ENCODE measurements at regions not wholly inside any gene's neighbourhood (a gene's known extent, or its start where the extent isn't known, plus 50 kb on each side); places are given as distances from the start of the nearest gene placed in this dataset.

- Histone ChIP-seq H3K9me3 (ENCODE audit: control insufficient read depth in 2 of 2, low read length in 2 of 2) (no peaks in the 10 kb centered on the region), H3K9ac (ENCODE audit: low read length in 2 of 2) (no peak overlapping the region), H3K4me1 (ENCODE audit: control insufficient read depth, insufficient read depth, low read length) (no peaks in the 10 kb centered on the region), H3K27me3 (ENCODE audit: control insufficient read depth in 1 of 2, insufficient read depth in 2 of 2, low read length in 2 of 2) (no peaks in the 10 kb centered on the region), H3K4me3 (ENCODE audit: low read length in 2 of 2) (no peak overlapping the region), H3K36me3 (ENCODE audit: control insufficient read depth in 2 of 2, insufficient read depth in 2 of 2, low read length in 2 of 2) (no peaks in the 10 kb centered on the region), H3K27ac (ENCODE audit: low read length) (no peak overlapping the region)
Measured at GRCh38 chr2:198375083-198375410, 570.7 kb downstream of the PLCL1 start.

- no peak overlapping the region for H3K27ac ChIP-seq (ENCODE audit: low read length)
Measured at GRCh38 chr2:198374375-198375082, 570.1 kb downstream of the PLCL1 start.

GRCh38 chr2:198371921-198372543 is 567.6 kb downstream of the PLCL1 start:
- H3K4me1 ChIP-seq (ENCODE audit: control insufficient read depth, insufficient read depth, low read length) = no peaks in the 10 kb centered on the region
- H3K27me3 ChIP-seq (ENCODE audit: control insufficient read depth in 1 of 2, insufficient read depth in 2 of 2, low read length in 2 of 2) = no peaks in the 10 kb centered on the region
- H3K27ac ChIP-seq (ENCODE audit: low read length) = no peak overlapping the region
- H3K4me3 ChIP-seq (ENCODE audit: low read length in 2 of 2) = no peak overlapping the region
- H3K9me3 ChIP-seq (ENCODE audit: control insufficient read depth in 2 of 2, low read length in 2 of 2) = no peaks in the 10 kb centered on the region
- no peaks in the 10 kb centered on the region for H3K36me3 ChIP-seq (ENCODE audit: control insufficient read depth in 2 of 2, insufficient read depth in 2 of 2, low read length in 2 of 2)
- no peak overlapping the region for H3K9ac ChIP-seq (ENCODE audit: low read length in 2 of 2)

More at GRCh38 chr2:198374375-198375082, 570.1 kb downstream of the PLCL1 start:
- no peaks in the 10 kb centered on the region for H3K27me3 ChIP-seq (ENCODE audit: control insufficient read depth in 1 of 2, insufficient read depth in 2 of 2, low read length in 2 of 2)
- H3K4me3 ChIP-seq (ENCODE audit: low read length in 2 of 2) = no peak overlapping the region
- H3K4me1 ChIP-seq (ENCODE audit: control insufficient read depth, insufficient read depth, low read length) = no peaks in the 10 kb centered on the region
- H3K9ac ChIP-seq (ENCODE audit: low read length in 2 of 2) = no peak overlapping the region
- no peaks in the 10 kb centered on the region for H3K9me3 ChIP-seq (ENCODE audit: control insufficient read depth in 2 of 2, low read length in 2 of 2)
- H3K36me3 ChIP-seq (ENCODE audit: control insufficient read depth in 2 of 2, insufficient read depth in 2 of 2, low read length in 2 of 2) = no peaks in the 10 kb centered on the region

- H3K4me1 ChIP-seq (ENCODE audit: control insufficient read depth, insufficient read depth, low read length) = no peaks in the 10 kb centered on the region
- H3K4me3 ChIP-seq (ENCODE audit: low read length in 2 of 2) = no peak overlapping the region
- H3K27me3 ChIP-seq (ENCODE audit: control insufficient read depth in 1 of 2, insufficient read depth in 2 of 2, low read length in 2 of 2) = no peaks in the 10 kb centered on the region
- H3K36me3 ChIP-seq (ENCODE audit: control insufficient read depth in 2 of 2, insufficient read depth in 2 of 2, low read length in 2 of 2) = no peaks in the 10 kb centered on the region
- H3K9me3 ChIP-seq (ENCODE audit: control insufficient read depth in 2 of 2, low read length in 2 of 2) = no peaks in the 10 kb centered on the region
- no peak overlapping the region for H3K9ac ChIP-seq (ENCODE audit: low read length in 2 of 2)
- no peak overlapping the region for H3K27ac ChIP-seq (ENCODE audit: low read length)
Measured at GRCh38 chr2:198371329-198371728, 566.9 kb downstream of the PLCL1 start.

GRCh38 chr2:198368089-198368488 is 563.7 kb downstream of the PLCL1 start:
- H3K9me3 ChIP-seq (ENCODE audit: control insufficient read depth in 2 of 2, low read length in 2 of 2) = no peaks in the 10 kb centered on the region
- H3K9ac ChIP-seq (ENCODE audit: low read length in 2 of 2) = no peak overlapping the region
- no peak overlapping the region for H3K4me3 ChIP-seq (ENCODE audit: low read length in 2 of 2)
- no peaks in the 10 kb centered on the region for H3K27me3 ChIP-seq (ENCODE audit: control insufficient read depth in 1 of 2, insufficient read depth in 2 of 2, low read length in 2 of 2)
- H3K27ac ChIP-seq (ENCODE audit: low read length) = no peak overlapping the region
- no peaks in the 10 kb centered on the region for H3K4me1 ChIP-seq (ENCODE audit: control insufficient read depth, insufficient read depth, low read length)
- H3K36me3 ChIP-seq (ENCODE audit: control insufficient read depth in 2 of 2, insufficient read depth in 2 of 2, low read length in 2 of 2) = no peaks in the 10 kb centered on the region

- Histone ChIP-seq H3K36me3 (ENCODE audit: control insufficient read depth in 2 of 2, insufficient read depth in 2 of 2, low read length in 2 of 2) (no peaks in the 10 kb centered on the region), H3K9me3 (ENCODE audit: control insufficient read depth in 2 of 2, low read length in 2 of 2) (no peaks in the 10 kb centered on the region), H3K27me3 (ENCODE audit: control insufficient read depth in 1 of 2, insufficient read depth in 2 of 2, low read length in 2 of 2) (no peaks in the 10 kb centered on the region), H3K4me1 (ENCODE audit: control insufficient read depth, insufficient read depth, low read length) (no peaks in the 10 kb centered on the region), H3K27ac (ENCODE audit: low read length) (no peak overlapping the region), H3K4me3 (ENCODE audit: low read length in 2 of 2) (no peak overlapping the region), H3K9ac (ENCODE audit: low read length in 2 of 2) (no peak overlapping the region)
Measured at GRCh38 chr2:198362740-198363139, 558.3 kb downstream of the PLCL1 start.

- Histone ChIP-seq H3K9ac (ENCODE audit: low read length in 2 of 2) (no peak overlapping the region), H3K9me3 (ENCODE audit: control insufficient read depth in 2 of 2, low read length in 2 of 2) (no peaks in the 10 kb centered on the region), H3K27ac (ENCODE audit: low read length) (no peak overlapping the region), H3K4me1 (ENCODE audit: control insufficient read depth, insufficient read depth, low read length) (no peaks in the 10 kb centered on the region), H3K27me3 (ENCODE audit: control insufficient read depth in 1 of 2, insufficient read depth in 2 of 2, low read length in 2 of 2) (no peaks in the 10 kb centered on the region), H3K36me3 (ENCODE audit: control insufficient read depth in 2 of 2, insufficient read depth in 2 of 2, low read length in 2 of 2) (no peaks in the 10 kb centered on the region), H3K4me3 (ENCODE audit: low read length in 2 of 2) (no peak overlapping the region)
Measured at GRCh38 chr2:198359308-198359707, 554.9 kb downstream of the PLCL1 start.

GRCh38 chr2:198356157-198356556 is 551.8 kb downstream of the PLCL1 start:
- Histone ChIP-seq H3K27ac (ENCODE audit: low read length) (no peak overlapping the region), H3K27me3 (ENCODE audit: control insufficient read depth in 1 of 2, insufficient read depth in 2 of 2, low read length in 2 of 2) (no peaks in the 10 kb centered on the region), H3K36me3 (ENCODE audit: control insufficient read depth in 2 of 2, insufficient read depth in 2 of 2, low read length in 2 of 2) (no peaks in the 10 kb centered on the region), H3K9ac (ENCODE audit: low read length in 2 of 2) (no peak overlapping the region), H3K9me3 (ENCODE audit: control insufficient read depth in 2 of 2, low read length in 2 of 2) (no peaks in the 10 kb centered on the region), H3K4me1 (ENCODE audit: control insufficient read depth, insufficient read depth, low read length) (no peaks in the 10 kb centered on the region), H3K4me3 (ENCODE audit: low read length in 2 of 2) (no peak overlapping the region)

GRCh38 chr2:198351647-198352046 is 547.3 kb downstream of the PLCL1 start:
- H3K36me3 ChIP-seq (ENCODE audit: control insufficient read depth in 2 of 2, insufficient read depth in 2 of 2, low read length in 2 of 2) = no peaks in the 10 kb centered on the region
- no peak overlapping the region for H3K4me3 ChIP-seq (ENCODE audit: low read length in 2 of 2)
- no peaks in the 10 kb centered on the region for H3K4me1 ChIP-seq (ENCODE audit: control insufficient read depth, insufficient read depth, low read length)
- H3K27ac ChIP-seq (ENCODE audit: low read length) = no peak overlapping the region
- H3K27me3 ChIP-seq (ENCODE audit: control insufficient read depth in 1 of 2, insufficient read depth in 2 of 2, low read length in 2 of 2) = no peaks in the 10 kb centered on the region
- no peak overlapping the region for H3K9ac ChIP-seq (ENCODE audit: low read length in 2 of 2)
- H3K9me3 ChIP-seq (ENCODE audit: control insufficient read depth in 2 of 2, low read length in 2 of 2) = no peaks in the 10 kb centered on the region

GRCh38 chr2:198347946-198348345 is 543.6 kb downstream of the PLCL1 start:
- Histone ChIP-seq H3K4me3 (ENCODE audit: low read length in 2 of 2) (no peak overlapping the region), H3K36me3 (ENCODE audit: control insufficient read depth in 2 of 2, insufficient read depth in 2 of 2, low read length in 2 of 2) (no peaks in the 10 kb centered on the region), H3K9me3 (ENCODE audit: control insufficient read depth in 2 of 2, low read length in 2 of 2) (no peaks in the 10 kb centered on the region)

GRCh38 chr2:198347349-198347748 is 543.0 kb downstream of the PLCL1 start:
- no peaks in the 10 kb centered on the region for H3K27me3 ChIP-seq (ENCODE audit: control insufficient read depth in 1 of 2, insufficient read depth in 2 of 2, low read length in 2 of 2)

More at GRCh38 chr2:198347946-198348345, 543.6 kb downstream of the PLCL1 start:
- Histone ChIP-seq H3K27me3 (ENCODE audit: control insufficient read depth in 1 of 2, insufficient read depth in 2 of 2, low read length in 2 of 2) (no peaks in the 10 kb centered on the region), H3K27ac (ENCODE audit: low read length) (no peak overlapping the region), H3K9ac (ENCODE audit: low read length in 2 of 2) (no peak overlapping the region), H3K4me1 (ENCODE audit: control insufficient read depth, insufficient read depth, low read length) (no peaks in the 10 kb centered on the region)

More at GRCh38 chr2:198347349-198347748, 543.0 kb downstream of the PLCL1 start:
- no peaks in the 10 kb centered on the region for H3K4me1 ChIP-seq (ENCODE audit: control insufficient read depth, insufficient read depth, low read length)
- H3K27ac ChIP-seq (ENCODE audit: low read length) = no peak overlapping the region
- no peak overlapping the region for H3K4me3 ChIP-seq (ENCODE audit: low read length in 2 of 2)
- no peak overlapping the region for H3K9ac ChIP-seq (ENCODE audit: low read length in 2 of 2)
- H3K9me3 ChIP-seq (ENCODE audit: control insufficient read depth in 2 of 2, low read length in 2 of 2) = no peaks in the 10 kb centered on the region
- no peaks in the 10 kb centered on the region for H3K36me3 ChIP-seq (ENCODE audit: control insufficient read depth in 2 of 2, insufficient read depth in 2 of 2, low read length in 2 of 2)

Measured in stomach smooth muscle (tissue), 2 donors.